GM18519 (cell line): ENCODE measurements at regions not wholly inside any gene's neighbourhood (a gene's known extent, or its start where the extent isn't known, plus 50 kb on each side); places are given as distances from the start of the nearest gene placed in this dataset.
A peak's percentile ranks its signal among the peaks of the same experiment; 100 is the strongest.

ENCODE experiments used
- ATAC-seq: cut with Tn5 transposase; IDR thresholded peaks from one replicate; pipeline ENCODE4 v1.9.1; 2021; ENCODE audit warnings: mild to moderate bottlenecking, moderate library complexity; ENCODE audit not compliant: unreplicated experiment, low FRiP score

DNA sequence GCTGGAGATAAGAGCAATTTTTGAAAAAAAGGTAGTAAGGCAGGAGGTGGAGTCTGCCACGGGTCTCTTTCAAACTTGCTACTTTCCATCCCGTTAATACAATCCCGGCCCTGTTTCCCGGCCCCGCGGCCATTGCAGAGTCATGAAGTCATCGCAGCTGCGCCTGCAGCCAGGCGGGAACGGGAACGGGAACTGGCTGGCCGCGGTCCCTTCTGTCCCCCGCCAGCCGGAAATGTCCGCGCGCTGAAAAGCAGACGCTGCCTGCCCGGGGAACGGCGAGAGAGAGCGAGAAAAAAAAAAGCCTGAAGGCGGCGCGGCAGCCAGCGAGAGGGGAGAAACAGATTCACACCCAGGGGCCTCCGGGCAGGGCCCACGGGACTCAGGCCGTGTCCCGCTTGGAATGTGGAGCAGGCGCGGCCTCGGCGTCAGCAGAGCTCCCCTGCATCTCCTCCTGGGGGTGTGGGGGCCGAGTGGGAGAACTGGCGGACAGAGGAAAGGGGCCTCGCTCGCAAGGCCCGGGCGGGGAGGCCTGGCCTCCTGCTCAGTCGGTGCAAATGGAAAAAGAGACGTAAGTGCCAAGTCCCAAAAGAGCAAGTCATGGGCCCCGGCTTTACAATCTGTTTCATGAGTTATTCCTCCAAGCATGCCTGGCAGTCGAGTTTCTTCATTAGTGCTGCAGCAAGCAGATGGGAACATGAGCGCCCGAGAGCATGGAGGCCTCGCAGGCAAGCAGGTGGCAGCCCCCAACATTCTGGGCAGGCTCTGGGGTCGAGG is 201.2 kb upstream of the GAS1 start:
- no peak for ATAC-seq

DNA sequence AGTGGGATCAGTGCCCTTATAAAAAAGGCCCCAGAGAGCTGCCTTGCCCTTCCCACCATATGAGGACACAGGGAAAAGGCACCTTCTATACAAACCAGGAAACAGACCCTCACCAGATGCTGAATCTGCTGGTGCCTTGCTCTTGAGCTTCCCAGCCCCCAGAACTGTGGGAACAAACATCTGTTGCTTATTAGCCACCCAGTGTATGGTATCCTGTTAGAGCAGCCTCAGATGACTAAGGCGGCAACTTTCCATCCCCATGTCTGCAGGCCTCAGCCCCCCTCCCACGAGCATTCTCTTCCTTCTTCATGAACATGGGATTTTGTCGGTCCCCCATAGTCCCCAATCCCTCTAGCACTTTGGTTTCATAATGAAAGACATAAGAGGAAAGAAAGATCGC is 202.5 kb upstream of the GAS1 start:
- ATAC-seq = no peak

- ATAC-seq = no peak
Observed at GRCh38 chr9:87152256-87152655, 204.9 kb upstream of the GAS1 start.

GRCh38 chr9:87156247-87156646 is 208.9 kb upstream of the GAS1 start:
- no peak for ATAC-seq

DNA sequence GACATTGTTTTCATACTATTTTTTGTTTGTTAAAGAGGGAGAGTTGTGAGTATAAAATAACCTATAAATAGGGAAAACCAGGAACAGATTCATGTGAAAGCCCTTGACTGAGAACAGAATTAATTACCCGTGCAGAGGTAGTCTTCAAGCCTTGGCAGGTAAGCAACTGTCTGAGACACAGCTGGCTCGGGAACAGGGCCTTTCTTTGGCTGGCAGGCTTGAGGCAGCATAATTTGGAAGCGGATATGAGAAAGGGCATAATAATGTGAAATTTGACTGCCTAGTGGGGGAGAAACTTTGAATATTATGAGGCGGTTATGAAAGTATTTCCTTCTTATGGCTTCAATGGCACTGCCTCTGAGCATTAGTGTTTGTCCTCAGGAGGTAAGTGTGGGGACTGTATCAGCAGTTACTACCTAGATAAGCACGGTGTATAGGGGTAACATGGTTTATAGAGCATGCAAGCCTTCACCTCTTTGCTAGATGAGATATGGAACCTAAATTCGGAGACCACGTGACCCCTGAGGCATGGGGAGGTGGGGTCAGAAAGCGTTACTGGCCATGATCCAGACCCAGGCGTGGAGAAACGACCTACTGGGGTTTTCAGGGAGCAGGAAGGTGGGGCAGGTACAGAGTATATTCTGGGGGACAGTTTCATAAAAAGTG is 210.2 kb upstream of the GAS1 start:
- ATAC-seq = no peak

DNA sequence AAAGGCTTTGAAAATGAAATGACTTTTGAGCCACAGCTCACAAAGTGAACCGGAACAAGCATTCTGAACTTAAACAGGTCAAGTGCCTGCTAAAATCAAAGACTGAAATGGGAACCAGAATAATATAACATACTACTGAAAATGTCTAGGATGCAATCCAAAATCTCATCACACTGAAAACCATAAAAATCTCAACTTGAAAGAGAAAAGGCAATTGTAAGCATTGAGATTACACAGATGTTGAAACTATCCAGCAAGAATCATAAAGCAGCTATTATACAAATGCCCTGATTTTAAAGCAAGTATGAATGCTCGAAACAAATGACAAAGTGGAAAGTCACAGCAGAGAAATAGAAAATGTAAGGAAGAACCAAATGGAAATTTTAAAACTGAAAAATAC is 211.5 kb upstream of the GAS1 start:
- ATAC-seq = no peak

GRCh38 chr9:87160148-87161102 is 213.1 kb upstream of the GAS1 start:
- ATAC-seq = no peak

DNA sequence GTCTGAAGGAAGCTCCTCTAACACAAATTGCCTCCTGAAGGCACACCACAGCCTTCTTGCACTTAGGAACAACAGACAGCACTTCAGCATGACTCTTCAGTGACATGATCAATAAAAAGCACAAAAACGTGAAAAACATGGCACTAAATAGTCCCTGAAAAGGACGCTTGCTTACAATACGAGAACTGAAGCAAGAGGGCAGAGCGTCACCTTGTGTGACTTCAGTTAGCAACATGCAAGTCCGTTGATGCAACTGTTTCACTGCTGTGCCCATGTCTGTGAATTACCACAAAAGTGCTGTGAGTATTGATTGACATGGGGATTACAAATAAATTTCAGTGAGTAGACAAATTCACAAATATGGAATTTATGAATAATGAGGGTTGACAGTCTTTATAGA is 219.9 kb upstream of the GAS1 start:
- ATAC-seq = no peak

- ATAC-seq = no peak
Observed at GRCh38 chr9:87167582-87167981, 220.3 kb upstream of the GAS1 start.

- ATAC-seq = no peak
Observed at GRCh38 chr9:87178302-87178701, 231.0 kb upstream of the GAS1 start.

DNA sequence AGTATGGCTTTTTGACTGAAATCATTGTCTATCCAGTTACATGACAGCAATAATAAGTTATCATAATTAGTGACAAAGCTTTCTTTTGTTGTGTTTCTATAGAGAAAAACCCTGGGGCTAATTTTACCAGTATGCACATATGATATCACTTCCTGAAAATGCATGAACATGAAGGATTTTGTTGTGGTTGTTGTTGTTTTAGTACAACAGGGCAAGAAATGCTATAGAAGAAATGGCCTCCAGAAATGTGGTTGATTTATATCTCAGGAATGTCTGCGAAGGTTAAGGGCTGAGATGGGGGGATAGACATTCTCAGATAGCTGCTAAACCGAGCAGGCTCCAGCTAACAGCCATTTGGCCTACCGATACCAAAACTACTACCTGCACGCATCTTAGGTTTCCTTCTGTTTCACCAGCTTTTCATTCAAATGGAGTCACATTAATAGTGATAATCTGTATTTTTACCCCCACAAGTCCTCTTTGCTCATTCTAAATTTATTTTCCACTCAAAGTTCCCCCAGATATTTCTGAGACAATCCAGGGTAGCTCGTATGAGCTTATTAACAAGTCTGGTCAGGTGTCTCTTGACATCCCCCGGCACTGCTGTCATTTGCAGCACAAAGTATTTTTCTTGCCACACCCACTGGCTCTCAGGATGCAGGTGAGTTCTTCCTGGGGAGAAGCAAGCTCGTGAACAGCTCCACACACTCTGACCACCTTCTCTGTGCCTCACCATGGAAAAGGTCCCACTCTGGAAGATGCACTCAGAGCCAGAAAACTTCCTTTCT is 232.4 kb upstream of the GAS1 start:
- ATAC-seq = no peak

GRCh38 chr9:87180361-87180760 is 233.1 kb upstream of the GAS1 start:
- no peak for ATAC-seq

DNA sequence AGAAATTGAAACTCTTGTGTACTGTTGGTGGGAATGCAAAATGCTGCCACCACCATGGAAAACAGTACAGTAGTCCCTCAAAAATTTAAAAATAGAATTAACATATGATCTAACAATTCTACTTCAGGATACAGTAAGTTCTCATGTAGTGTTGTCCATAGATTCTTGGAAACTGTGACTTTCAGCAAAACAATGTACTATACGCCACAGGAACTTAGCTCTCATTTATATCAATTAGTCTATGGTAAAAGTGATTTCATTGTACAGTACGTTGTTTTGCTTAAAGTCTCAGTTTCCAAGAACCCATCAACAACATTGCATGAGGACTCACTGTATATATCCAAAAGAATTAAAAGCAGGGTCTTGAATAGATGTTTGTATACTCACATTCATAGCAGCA is 233.5 kb upstream of the GAS1 start:
- no peak for ATAC-seq

DNA sequence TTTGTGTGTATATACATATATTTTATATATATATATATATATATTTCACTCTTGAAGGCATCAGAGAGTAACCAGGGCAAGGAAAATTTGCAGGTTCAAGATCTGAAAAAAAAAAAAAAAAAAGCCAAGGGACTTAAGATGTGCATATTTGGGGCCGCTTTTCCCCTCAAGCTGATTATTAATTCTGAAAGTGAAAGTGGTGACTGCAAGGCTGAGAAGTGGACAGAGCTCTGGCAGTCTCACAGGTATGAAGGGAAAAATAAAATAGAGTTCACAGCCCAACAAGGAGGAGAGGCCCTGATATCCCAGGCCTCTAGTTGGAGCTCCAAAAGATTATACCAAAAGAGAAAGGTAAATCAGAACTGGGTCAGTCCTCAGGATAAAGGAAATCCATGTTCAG is 234.4 kb upstream of the GAS1 start:
- ATAC-seq = peak; percentile 47

DNA sequence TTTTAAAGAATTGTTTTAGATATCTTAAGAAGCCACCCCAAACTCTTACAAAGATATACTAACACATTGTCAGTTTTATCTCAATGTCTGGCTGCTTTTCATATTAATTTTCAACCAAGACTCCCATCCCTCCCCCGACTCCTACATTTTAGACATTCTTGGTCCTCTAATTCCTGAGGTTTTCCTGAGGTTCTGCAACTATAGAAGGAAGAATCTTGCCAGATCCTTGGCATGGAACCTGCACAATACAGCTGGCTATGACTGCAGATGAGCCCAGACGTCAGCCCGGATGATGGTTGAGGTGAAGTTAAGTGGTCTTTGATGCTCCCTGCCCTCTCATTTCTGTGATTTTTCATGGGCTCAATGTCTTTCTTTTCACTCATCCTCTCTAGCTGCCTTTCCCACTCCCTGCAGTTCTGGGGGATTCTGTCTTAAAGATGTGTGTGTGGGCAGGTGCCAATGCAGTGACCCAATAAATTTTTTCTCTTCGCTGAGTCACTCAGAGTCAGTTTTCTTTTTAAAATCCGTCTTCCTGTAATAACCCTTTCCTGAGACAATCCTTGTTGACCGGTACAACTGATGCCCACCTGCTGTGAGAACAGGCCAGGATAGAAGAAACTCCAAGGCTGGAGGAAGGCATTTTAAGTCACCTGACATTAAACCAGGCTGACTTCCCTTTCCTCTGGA is 237.8 kb upstream of the GAS1 start:
- ATAC-seq = no peak

DNA sequence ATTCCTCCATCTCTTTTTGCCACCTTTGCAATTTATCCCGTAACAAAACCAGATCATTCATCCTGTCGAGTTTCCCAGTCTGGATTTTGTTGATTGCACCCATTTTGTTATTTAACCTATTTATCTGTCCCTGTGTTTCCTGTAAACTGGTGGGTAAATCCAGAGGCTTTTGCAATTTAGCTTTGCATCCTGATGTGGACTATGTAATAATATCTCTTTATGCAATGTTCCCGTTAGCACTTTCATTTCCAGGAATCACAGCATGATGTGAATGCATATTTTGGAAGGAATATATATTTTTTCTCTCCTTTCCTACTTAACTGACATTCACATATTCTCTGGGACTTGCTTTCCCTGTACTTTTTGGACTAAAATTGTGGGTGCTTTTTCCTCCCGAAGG is 240.3 kb upstream of the GAS1 start:
- ATAC-seq = no peak

- ATAC-seq = no peak
Observed at GRCh38 chr9:87189006-87189405, 241.7 kb upstream of the GAS1 start.

- no peak for ATAC-seq
Observed at GRCh38 chr9:87193151-87193550, 245.8 kb upstream of the GAS1 start.

DNA sequence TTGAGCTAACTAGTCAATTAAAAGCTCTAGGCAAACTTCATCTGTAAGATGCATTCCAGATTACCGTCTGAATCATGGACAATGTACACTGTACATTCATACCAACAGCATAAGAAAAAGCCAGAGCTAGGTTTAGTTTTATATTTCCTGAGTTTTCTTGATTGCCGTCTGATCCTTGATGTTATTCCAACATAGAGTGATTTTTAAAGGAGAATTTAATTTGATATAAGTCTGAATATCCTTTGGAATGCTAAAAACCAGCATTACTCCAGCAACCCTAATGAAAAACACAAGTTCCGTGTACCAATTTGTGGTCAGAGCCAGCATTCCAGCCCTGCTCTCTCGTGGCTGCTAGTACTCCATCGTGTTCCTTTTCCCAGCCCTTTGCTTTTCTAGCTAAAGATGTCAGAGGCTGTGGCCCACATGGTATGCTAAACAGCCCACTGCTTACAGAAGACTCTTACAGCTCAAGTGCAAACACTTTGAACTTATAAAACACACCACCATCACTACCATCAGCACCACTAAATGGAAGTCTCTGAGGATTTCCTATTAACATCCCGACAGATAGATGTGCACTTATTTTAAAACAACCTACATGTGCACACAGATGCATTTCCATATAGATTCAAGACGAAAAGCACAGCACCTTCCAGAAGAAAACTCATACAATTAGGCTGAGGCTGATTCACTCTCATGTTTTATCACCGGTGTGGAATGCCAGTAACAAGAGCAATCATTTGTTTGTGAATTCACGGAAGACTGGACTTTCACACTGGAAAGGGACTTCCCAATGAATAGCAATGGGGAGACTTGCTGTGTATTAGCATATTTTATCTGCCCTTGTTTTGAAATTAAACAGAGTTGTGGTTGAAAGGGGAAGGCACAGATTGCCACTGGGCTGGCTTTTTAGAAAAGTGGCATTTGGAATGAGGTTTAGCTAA is 246.9 kb upstream of the GAS1 start:
- no peak for ATAC-seq
